WERI-Rb-1 (cell line): ENCODE measurements at regions not wholly inside any gene's neighbourhood (a gene's known extent, or its start where the extent isn't known, plus 50 kb on each side); places are given as distances from the start of the nearest gene placed in this dataset.

Source experiments
- DNase-seq: peaks from one replicate; pipeline ENCODE4 v3.0.0-alpha.2; 2020
- H3K27ac ChIP-seq: fragments of 250-450 bp; sonication (Bioruptor Pico); 2 replicates; pipeline ENCODE4 v1.5.1; 2020; ENCODE audit warnings: mild to moderate bottlenecking, moderate library complexity
- H3K27me3 ChIP-seq: fragments of 250-450 bp; sonication (Bioruptor Pico); 2 replicates; pipeline ENCODE4 v1.5.1; 2021; ENCODE audit warnings: mild to moderate bottlenecking, low read depth, moderate library complexity; ENCODE audit not compliant: insufficient read depth, severe bottlenecking
- H3K36me3 ChIP-seq: fragments of 250-450 bp; sonication (Bioruptor Pico); 2 replicates; pipeline ENCODE4 v1.5.1; 2020; ENCODE audit warnings: mild to moderate bottlenecking, moderate library complexity
- H3K4me3 ChIP-seq: 2 replicates; pipeline ENCODE4 v1.5.1; 2011; ENCODE audit warnings: low read depth, mild to moderate bottlenecking, control low read depth, low read length
- H3K9me3 ChIP-seq: fragments of 250-450 bp; sonication (Bioruptor Pico); 2 replicates; pipeline ENCODE4 v1.5.1; 2021; ENCODE audit warnings: mild to moderate bottlenecking, moderate library complexity; ENCODE audit not compliant: severe bottlenecking
- CTCF ChIP-seq: IDR thresholded peaks from 2 replicates; pipeline ENCODE4 v1.5.1; 2011; ENCODE audit warnings: low read depth, mild to moderate bottlenecking, control low read depth, inconsistent platforms, low read length

- Histone ChIP-seq H3K27me3 (no peaks in the 10 kb centered on the region), H3K4me3 (no peak overlapping the region), H3K27ac (no peak overlapping the region), H3K9me3 (no peaks in the 10 kb centered on the region), H3K36me3 (no peaks in the 10 kb centered on the region)
- no peak for DNase-seq
- TF ChIP-seq CTCF: no peak
Measured at GRCh38 chr3:27655547-27655946, 66.6 kb downstream of the EOMES start.

GRCh38 chr3:27653803-27654558 lies 68.1 kb downstream of the EOMES start:
- H3K27ac ChIP-seq: no peak overlapping the region
- no peak for TF ChIP-seq CTCF

GRCh38 chr3:27649277-27649676 lies 72.8 kb downstream of the EOMES start:
- no peaks in the 10 kb centered on the region for H3K27me3 ChIP-seq
- no peaks in the 10 kb centered on the region for H3K9me3 ChIP-seq
- H3K27ac ChIP-seq: no peak overlapping the region
- no peak overlapping the region for H3K4me3 ChIP-seq
- no peak for DNase-seq
- no peaks in the 10 kb centered on the region for H3K36me3 ChIP-seq
- TF ChIP-seq CTCF: no peak

More at GRCh38 chr3:27653803-27654558, 68.1 kb downstream of the EOMES start:
- DNase-seq: no peak
- Histone ChIP-seq H3K9me3 (no peaks in the 10 kb centered on the region), H3K36me3 (no peaks in the 10 kb centered on the region), H3K4me3 (no peak overlapping the region), H3K27me3 (no peaks in the 10 kb centered on the region)

GRCh38 chr3:27646896-27647295 lies 75.2 kb downstream of the EOMES start:
- H3K36me3 ChIP-seq: no peaks in the 10 kb centered on the region
- DNase-seq: no peak
- H3K4me3 ChIP-seq: no peak overlapping the region
- no peaks in the 10 kb centered on the region for H3K27me3 ChIP-seq
- TF ChIP-seq CTCF: no peak
- H3K27ac ChIP-seq: no peak overlapping the region
- no peaks in the 10 kb centered on the region for H3K9me3 ChIP-seq

GRCh38 chr3:27644941-27645340 lies 77.2 kb downstream of the EOMES start:
- Histone ChIP-seq H3K4me3 (no peak overlapping the region), H3K27me3 (no peaks in the 10 kb centered on the region), H3K9me3 (no peaks in the 10 kb centered on the region), H3K27ac (no peak overlapping the region), H3K36me3 (no peaks in the 10 kb centered on the region)
- TF ChIP-seq CTCF: no peak
- DNase-seq: no peak

- no peak for TF ChIP-seq CTCF
Measured at GRCh38 chr3:27643355-27643754, 78.8 kb downstream of the EOMES start.

More at GRCh38 chr3:27643355-27643754, 78.8 kb downstream of the EOMES start:
- Histone ChIP-seq H3K36me3 (no peaks in the 10 kb centered on the region), H3K4me3 (no peak overlapping the region), H3K27me3 (no peaks in the 10 kb centered on the region), H3K9me3 (no peaks in the 10 kb centered on the region), H3K27ac (no peak overlapping the region)
- DNase-seq: no peak
